ENCODE measurements at regions not wholly inside any gene's neighbourhood (a gene's known extent, or its start where the extent isn't known, plus 50 kb on each side); places are given as distances from the start of the nearest gene placed in this dataset.

DNA sequence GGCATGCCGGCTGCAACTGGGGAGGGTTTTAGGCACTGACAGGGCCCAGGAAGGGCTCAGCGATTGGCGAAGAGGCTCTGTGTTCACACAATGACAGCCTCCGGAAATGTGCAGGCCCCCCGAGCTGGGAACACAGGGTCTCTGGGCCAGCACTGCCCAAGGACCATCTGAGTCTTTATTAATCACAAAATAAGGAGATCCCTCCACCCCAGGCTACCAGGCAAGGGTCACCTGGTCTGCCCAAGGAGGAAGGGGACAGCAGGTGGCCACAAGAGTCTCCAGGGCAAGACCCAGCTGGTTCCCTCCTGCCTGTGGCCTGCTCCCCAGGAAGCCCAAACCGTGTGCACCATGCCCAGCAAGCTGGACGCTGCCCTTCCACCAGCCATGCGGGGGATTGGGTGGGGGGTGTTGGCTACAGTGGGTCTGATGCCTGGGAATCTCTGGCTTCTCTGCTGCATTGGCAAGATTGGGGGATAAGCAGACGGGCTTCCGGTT is 52.1 kb upstream of the TNRC6C start:
- TF ChIP-seq, protein P1, sequence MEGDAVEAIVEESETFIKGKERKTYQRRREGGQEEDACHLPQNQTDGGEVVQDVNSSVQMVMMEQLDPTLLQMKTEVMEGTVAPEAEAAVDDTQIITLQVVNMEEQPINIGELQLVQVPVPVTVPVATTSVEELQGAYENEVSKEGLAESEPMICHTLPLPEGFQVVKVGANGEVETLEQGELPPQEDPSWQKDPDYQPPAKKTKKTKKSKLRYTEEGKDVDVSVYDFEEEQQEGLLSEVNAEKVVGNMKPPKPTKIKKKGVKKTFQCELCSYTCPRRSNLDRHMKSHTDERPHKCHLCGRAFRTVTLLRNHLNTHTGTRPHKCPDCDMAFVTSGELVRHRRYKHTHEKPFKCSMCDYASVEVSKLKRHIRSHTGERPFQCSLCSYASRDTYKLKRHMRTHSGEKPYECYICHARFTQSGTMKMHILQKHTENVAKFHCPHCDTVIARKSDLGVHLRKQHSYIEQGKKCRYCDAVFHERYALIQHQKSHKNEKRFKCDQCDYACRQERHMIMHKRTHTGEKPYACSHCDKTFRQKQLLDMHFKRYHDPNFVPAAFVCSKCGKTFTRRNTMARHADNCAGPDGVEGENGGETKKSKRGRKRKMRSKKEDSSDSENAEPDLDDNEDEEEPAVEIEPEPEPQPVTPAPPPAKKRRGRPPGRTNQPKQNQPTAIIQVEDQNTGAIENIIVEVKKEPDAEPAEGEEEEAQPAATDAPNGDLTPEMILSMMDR (IDR thresholded peaks at IDR 0.05; ENCODE audit: insufficient read depth, low read length, poor library complexity, severe bottlenecking), result no peak
- no peak for TF ChIP-seq EZH2phosphoT487 (conservative IDR thresholded peaks at IDR 0.05; ENCODE audit: low read length)
